K562 (cell line): ENCODE measurements at regions not wholly inside any gene's neighbourhood (a gene's known extent, or its start where the extent isn't known, plus 50 kb on each side); places are given as distances from the start of the nearest gene placed in this dataset.

ENCODE experiments used
- BRF1 ChIP-seq: IDR thresholded peaks from 3 replicates; pipeline ENCODE4 v1.6.1; 2011; ENCODE audit warnings: borderline replicate concordance, mild to moderate bottlenecking; ENCODE audit not compliant: insufficient read length; ENCODE audit errors: extremely low read depth
- FOXA3 ChIP-seq, 2 experiments: fragments of 450-650 bp in 1 of 2; sonication (generic) in 1 of 2; formaldehyde crosslinking; IDR thresholded peaks in 1 of 2; conservative IDR thresholded peaks in 1 of 2; 2 replicates each; pipeline versions ENCODE4 v1.4.0 to v1.8.0; 2020 to 2022; ENCODE audit warnings: mild to moderate bottlenecking in 2 of 2, missing genetic modification reagents in 1 of 2
- NFRKB ChIP-seq: fragments of 450-650 bp; IDR thresholded peaks from 2 replicates; pipeline ENCODE4 v1.6.1; 2016; ENCODE audit warnings: low read depth
- PHB ChIP-seq: fragments of 250-450 bp; sonication (Bioruptor Pico); IDR thresholded peaks from 2 replicates; pipeline ENCODE4 v1.5.0; 2021
- SREBF2 ChIP-seq: sonication (generic); formaldehyde crosslinking; IDR thresholded peaks from 2 replicates; pipeline ENCODE4 v1.4.0; 2020; ENCODE audit warnings: mild to moderate bottlenecking, missing genetic modification reagents
- TARDBP ChIP-seq: fragments of 450-650 bp; IDR thresholded peaks from 2 replicates; pipeline ENCODE4 v1.6.1; 2016
- TEAD4 ChIP-seq, 2 experiments: sonication (generic) in 1 of 2; formaldehyde crosslinking in 1 of 2; IDR thresholded peaks; 2 replicates each; pipeline versions ENCODE4 v1.6.1 to v1.8.0; 2012 to 2022; ENCODE audit warnings: borderline replicate concordance in 1 of 2, inconsistent platforms in 1 of 2, low read length in 1 of 2, mild to moderate bottlenecking in 1 of 2, missing genetic modification reagents in 1 of 2
- TSHZ1 ChIP-seq: fragments of 250-450 bp; sonication (Bioruptor Pico); IDR thresholded peaks from 2 replicates; pipeline ENCODE4 v1.4.0; 2020; ENCODE audit warnings: mild to moderate bottlenecking, moderate library complexity
- ZNF589 ChIP-seq: fragments of 200-800 bp; sonication (Bioruptor generic); IDR thresholded peaks from 2 replicates; pipeline ENCODE4 v1.6.1; 2016; ENCODE audit warnings: low read depth, missing genetic modification characterization, missing compliant biosample characterization
- ZNF77 ChIP-seq: fragments of 250-450 bp; sonication (Bioruptor Pico); IDR thresholded peaks from 2 replicates; pipeline ENCODE4 v1.5.0; 2020
- TF ChIP-seq, protein P1 (sequence below), 2 experiments: fragments of 450-650 bp in 1 of 2; sonication (generic) in 1 of 2; formaldehyde crosslinking in 1 of 2; IDR thresholded peaks; 2 replicates each; pipeline versions ENCODE4 v1.7.1 to v1.9.0; 2016 to 2022; ENCODE audit warnings: inconsistent platforms in 1 of 2, mild to moderate bottlenecking in 1 of 2, missing genetic modification reagents in 1 of 2
- TF ChIP-seq, protein P2 (sequence below), 2 experiments: fragments of 450-650 bp; conservative IDR thresholded peaks; 2 replicates each; pipeline ENCODE4 v1.6.1; 2017; ENCODE audit warnings: mild to moderate bottlenecking in 2 of 2, moderate library complexity in 2 of 2

- TF ChIP-seq ZNF589 (CRISPR knock-in tag) (peak; percentile 92; the same call in 1 of the 2 replicates), PHB (peak; percentile 82; the same call in 1 of the 2 replicates), SREBF2 (no peak), TSHZ1 (CRISPR knock-in tag) (peak; percentile 65; the same call in 1 of the 2 replicates), NFRKB (peak; percentile 88), BRF1 (no peak), FOXA3 (CRISPR knock-in tag; conservative IDR thresholded peaks at IDR 0.05 in 1 of 2, IDR thresholded peaks at IDR 0.05 in 1 of 2) (peak in 1 of 2 experiments; percentile 86; a peak in 1 of 4 replicates), TEAD4 (IDR thresholded peaks at IDR 0.05; ENCODE audit: low read length) (peak; percentile 92), TEAD4 (CRISPR knock-in tag; IDR thresholded peaks at IDR 0.05; ENCODE audit: borderline replicate concordance) (peak; percentile 69; the same call in 1 of the 2 replicates), TARDBP (no peak), ZNF77 (CRISPR knock-in tag) (peak; percentile 77; the same call in 1 of the 2 replicates)
- TF ChIP-seq, protein P1, sequence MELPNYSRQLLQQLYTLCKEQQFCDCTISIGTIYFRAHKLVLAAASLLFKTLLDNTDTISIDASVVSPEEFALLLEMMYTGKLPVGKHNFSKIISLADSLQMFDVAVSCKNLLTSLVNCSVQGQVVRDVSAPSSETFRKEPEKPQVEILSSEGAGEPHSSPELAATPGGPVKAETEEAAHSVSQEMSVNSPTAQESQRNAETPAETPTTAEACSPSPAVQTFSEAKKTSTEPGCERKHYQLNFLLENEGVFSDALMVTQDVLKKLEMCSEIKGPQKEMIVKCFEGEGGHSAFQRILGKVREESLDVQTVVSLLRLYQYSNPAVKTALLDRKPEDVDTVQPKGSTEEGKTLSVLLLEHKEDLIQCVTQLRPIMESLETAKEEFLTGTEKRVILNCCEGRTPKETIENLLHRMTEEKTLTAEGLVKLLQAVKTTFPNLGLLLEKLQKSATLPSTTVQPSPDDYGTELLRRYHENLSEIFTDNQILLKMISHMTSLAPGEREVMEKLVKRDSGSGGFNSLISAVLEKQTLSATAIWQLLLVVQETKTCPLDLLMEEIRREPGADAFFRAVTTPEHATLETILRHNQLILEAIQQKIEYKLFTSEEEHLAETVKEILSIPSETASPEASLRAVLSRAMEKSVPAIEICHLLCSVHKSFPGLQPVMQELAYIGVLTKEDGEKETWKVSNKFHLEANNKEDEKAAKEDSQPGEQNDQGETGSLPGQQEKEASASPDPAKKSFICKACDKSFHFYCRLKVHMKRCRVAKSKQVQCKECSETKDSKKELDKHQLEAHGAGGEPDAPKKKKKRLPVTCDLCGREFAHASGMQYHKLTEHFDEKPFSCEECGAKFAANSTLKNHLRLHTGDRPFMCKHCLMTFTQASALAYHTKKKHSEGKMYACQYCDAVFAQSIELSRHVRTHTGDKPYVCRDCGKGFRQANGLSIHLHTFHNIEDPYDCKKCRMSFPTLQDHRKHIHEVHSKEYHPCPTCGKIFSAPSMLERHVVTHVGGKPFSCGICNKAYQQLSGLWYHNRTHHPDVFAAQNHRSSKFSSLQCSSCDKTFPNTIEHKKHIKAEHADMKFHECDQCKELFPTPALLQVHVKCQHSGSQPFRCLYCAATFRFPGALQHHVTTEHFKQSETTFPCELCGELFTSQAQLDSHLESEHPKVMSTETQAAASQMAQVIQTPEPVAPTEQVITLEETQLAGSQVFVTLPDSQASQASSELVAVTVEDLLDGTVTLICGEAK (IDR thresholded peaks at IDR 0.05): 0 out of 2 replicates have a peak, but pooled peaks have one; percentile 15
- TF ChIP-seq, protein P1 (CRISPR knock-in tag; IDR thresholded peaks at IDR 0.05): no peak
- TF ChIP-seq, protein P2, sequence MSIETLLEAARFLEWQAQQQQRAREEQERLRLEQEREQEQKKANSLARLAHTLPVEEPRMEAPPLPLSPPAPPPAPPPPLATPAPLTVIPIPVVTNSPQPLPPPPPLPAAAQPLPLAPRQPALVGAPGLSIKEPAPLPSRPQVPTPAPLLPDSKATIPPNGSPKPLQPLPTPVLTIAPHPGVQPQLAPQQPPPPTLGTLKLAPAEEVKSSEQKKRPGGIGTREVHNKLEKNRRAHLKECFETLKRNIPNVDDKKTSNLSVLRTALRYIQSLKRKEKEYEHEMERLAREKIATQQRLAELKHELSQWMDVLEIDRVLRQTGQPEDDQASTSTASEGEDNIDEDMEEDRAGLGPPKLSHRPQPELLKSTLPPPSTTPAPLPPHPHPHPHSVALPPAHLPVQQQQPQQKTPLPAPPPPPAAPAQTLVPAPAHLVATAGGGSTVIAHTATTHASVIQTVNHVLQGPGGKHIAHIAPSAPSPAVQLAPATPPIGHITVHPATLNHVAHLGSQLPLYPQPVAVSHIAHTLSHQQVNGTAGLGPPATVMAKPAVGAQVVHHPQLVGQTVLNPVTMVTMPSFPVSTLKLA (conservative IDR thresholded peaks at IDR 0.05): peak; percentile 90 to 94
Observed at GRCh38 chr1:244302876-244303609, 148.7 kb downstream of the ADSS2 start (continued).
